RWPE1 (cell line): ENCODE measurements at regions not wholly inside any gene's neighbourhood (a gene's known extent, or its start where the extent isn't known, plus 50 kb on each side); places are given as distances from the start of the nearest gene placed in this dataset.

Experiments used
- CTCF ChIA-PET: fragments of 350-600 bp; sonication (Branson Sonifier 250); formaldehyde crosslinking; extraction: SDS; loops from one replicate; lab custom pipeline; 2021; lab: Yijun Ruan, JAX
- POLR2A ChIA-PET: fragments of 400-600 bp; formaldehyde crosslinking; extraction: SDS; loops from one replicate; lab custom pipeline; 2020; ENCODE audit warnings: antibody characterized with exemption; ENCODE audit not compliant: low non-redundant PET; lab: Yijun Ruan, JAX
- DNase-seq: peaks from one replicate; pipeline ENCODE4 v3.0.0; 2012; ENCODE audit warnings: low spot score
- H3K27ac ChIP-seq: fragments of 450-650 bp; 2 replicates; pipeline ENCODE4 v1.5.1; 2017
- CTCF ChIP-seq: fragments of 450-650 bp; conservative IDR thresholded peaks from 2 replicates; pipeline ENCODE4 v1.5.1; 2017; ENCODE audit warnings: low read depth, mild to moderate bottlenecking

- CTCF ChIA-PET = no interaction called here
- no peak overlapping the region for H3K27ac ChIP-seq
- POLR2A ChIA-PET = no interaction called here
- no peak for DNase-seq
- no peak for TF ChIP-seq CTCF
Observed at GRCh38 chr13:59478908-59479307, 684.8 kb downstream of the DIAPH3 start.

GRCh38 chr13:59479629-59480028, 684.1 kb downstream of the DIAPH3 start:
- H3K27ac ChIP-seq = no peak overlapping the region
- POLR2A ChIA-PET = no interaction called here
- CTCF ChIA-PET = no interaction called here
- no peak for DNase-seq
- TF ChIP-seq CTCF = no peak

GRCh38 chr13:59480396-59481259, 683.1 kb downstream of the DIAPH3 start:
- H3K27ac ChIP-seq = no peak overlapping the region
- ChIA-PET POLR2A (no interaction called here), CTCF (no interaction called here)
- no peak for TF ChIP-seq CTCF
- DNase-seq = no peak

- TF ChIP-seq CTCF = no peak
- CTCF ChIA-PET = interaction anchor here (0.7 kb wide), 1 partner anchor 742 kb away, joined by 4 read pairs; no protein-coding TSS in a partner anchor
- POLR2A ChIA-PET = no interaction called here
- H3K27ac ChIP-seq = no peak overlapping the region
- DNase-seq = no peak
Observed at GRCh38 chr13:59483501-59484145, 680.1 kb downstream of the DIAPH3 start.

GRCh38 chr13:59487883-59488282, 675.8 kb downstream of the DIAPH3 start:
- DNase-seq = no peak
- CTCF ChIA-PET = no interaction called here
- POLR2A ChIA-PET = no interaction called here
- no peak for TF ChIP-seq CTCF
- no peak overlapping the region for H3K27ac ChIP-seq

GRCh38 chr13:59488436-59488835, 675.3 kb downstream of the DIAPH3 start:
- DNase-seq = no peak
- no peak overlapping the region for H3K27ac ChIP-seq
- CTCF ChIA-PET = no interaction called here
- TF ChIP-seq CTCF = no peak
- POLR2A ChIA-PET = no interaction called here
